Gastrocnemius medialis (tissue), 4 donors: ENCODE measurements at regions not wholly inside any gene's neighbourhood (a gene's known extent, or its start where the extent isn't known, plus 50 kb on each side); places are given as distances from the start of the nearest gene placed in this dataset.
A peak's percentile ranks its signal among the peaks of the same experiment; 100 is the strongest.
"Not testable (repeated sequence)": the region's sequence is repeated elsewhere in the genome, so short reads cannot be mapped to it uniquely, and the experiment has no call there.

ENCODE experiments used
- ATAC-seq, 2 donors: fragments of 150-250 bp; one replicate each; pipeline ENCODE4 v1.9.1; 2016
- DNase-seq, 2 donors: peaks; one replicate each; pipeline ENCODE4 v3.0.0-alpha.2; 2019
- H3K27ac ChIP-seq, 4 donors: fragments of 200-600 bp; sonication (generic); 1 replicate in 1 of 4; 2 replicates in 3 of 4; pipeline ENCODE4 v1.5.1; 2016 to 2018; ENCODE audit warnings: mild to moderate bottlenecking in 2 of 4, moderate library complexity in 1 of 4
- H3K27me3 ChIP-seq, 3 donors: fragments of 200-600 bp; sonication (generic) in 2 of 3; 1 replicate in 1 of 3; 2 replicates in 2 of 3; pipeline versions ENCODE4 v1.5.1 to v1.6.0; 2016 to 2019; ENCODE audit warnings: mild to moderate bottlenecking in 1 of 3, moderate library complexity in 1 of 3
- H3K36me3 ChIP-seq, 2 donors: fragments of 200-600 bp; sonication (generic) in 1 of 2; one replicate each; pipeline ENCODE4 v1.5.1; 2017 to 2018
- H3K4me1 ChIP-seq, 2 donors: fragments of 200-600 bp; sonication (generic) in 1 of 2; one replicate each; pipeline ENCODE4 v1.5.1; 2016 to 2017; ENCODE audit warnings: mild to moderate bottlenecking in 2 of 2
- H3K4me3 ChIP-seq, 4 donors: fragments of 200-600 bp; sonication (generic) in 3 of 4; 1 replicate in 1 of 4; 2 replicates in 3 of 4; pipeline ENCODE4 v1.5.1; 2016 to 2019; ENCODE audit warnings: mild to moderate bottlenecking in 2 of 4
- H3K9me3 ChIP-seq, 3 donors: fragments of 200-600 bp; sonication (generic) in 2 of 3; 1 replicate in 1 of 3; 2 replicates in 2 of 3; pipeline ENCODE4 v1.5.1; 2016 to 2019
- POLR2A ChIP-seq, 2 donors: fragments of 450-650 bp; IDR thresholded peaks; one replicate each; pipeline ENCODE4 v1.6.1; 2017; ENCODE audit warnings: antibody characterized with exemption in 2 of 2, mild to moderate bottlenecking in 2 of 2, moderate library complexity in 2 of 2
- in situ Hi-C, 4 donors: fragments of 200-750 bp; cut with MboI; loops; one replicate each; pipeline versions ENCODE4 v1.15.0 to v1.8.0; 2017; ENCODE audit warnings: low sequenced_read_pairs in 4 of 4
- intact Hi-C: fragments of 100-400 bp; cut with DNase I; formaldehyde crosslinking; loops from one replicate; pipeline ENCODE4 v1.15.1; 2023; ENCODE audit warnings: low total_unique reads
- TF ChIP-seq, protein P1 (sequence below), 5 experiments: fragments of 450-650 bp in 3 of 5; fragments of 200-600 bp in 2 of 5; sonication (generic) in 2 of 5; IDR thresholded peaks in 4 of 5; conservative IDR thresholded peaks in 1 of 5; 1 replicate in 4 of 5; 2 replicates in 1 of 5; pipeline ENCODE4 v1.5.1; 2016 to 2019; ENCODE audit warnings: antibody characterized with exemption in 5 of 5, mild to moderate bottlenecking in 3 of 5, moderate library complexity in 3 of 5

DNA sequence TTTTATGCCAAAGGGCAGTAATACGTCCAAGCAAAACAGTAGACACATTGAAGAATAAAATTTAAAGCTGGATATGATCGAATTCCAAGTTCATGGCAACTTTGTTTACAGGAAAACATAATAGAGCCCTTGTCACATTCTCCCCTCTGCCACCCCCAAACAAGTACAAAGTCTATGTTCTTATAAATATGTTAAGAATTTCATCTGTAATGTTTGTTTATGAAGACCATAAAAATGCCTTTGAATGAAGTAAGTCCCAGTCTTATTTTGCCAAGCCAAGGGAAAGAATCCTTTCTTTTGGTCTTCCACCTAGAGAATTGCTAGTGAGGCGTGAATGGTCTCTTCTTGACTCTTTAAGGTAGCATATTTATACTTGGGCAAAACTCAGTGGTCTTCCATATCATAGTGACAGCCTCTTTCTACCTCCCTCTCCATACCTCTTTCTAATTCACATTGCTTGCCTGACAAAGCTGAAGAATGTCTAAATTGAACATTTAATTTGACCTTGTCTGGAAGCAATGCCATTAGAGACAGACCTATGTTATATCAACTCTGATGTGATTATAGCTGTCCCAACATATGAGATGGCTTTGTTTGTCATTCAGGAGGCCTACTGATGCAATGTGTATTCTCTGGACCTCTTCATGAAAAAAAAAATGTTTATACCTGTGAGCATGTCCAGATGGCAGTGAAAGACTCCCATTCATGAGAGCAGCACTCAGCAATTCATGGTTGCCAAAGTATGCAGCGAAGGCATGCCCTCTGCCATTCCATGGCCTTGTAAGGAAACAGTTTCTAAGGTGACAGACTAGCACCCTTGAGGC is 70.6 kb upstream of the CCN2 start:
- in situ Hi-C loops: no loop called here
- DNase-seq: no peak
- Histone ChIP-seq H3K4me1 (no peaks in the 10 kb centered on the region), H3K36me3 (no peaks in the 10 kb centered on the region), H3K4me3 (no peak overlapping the region), H3K9me3 (no peaks in the 10 kb centered on the region), H3K27ac (no peak overlapping the region), H3K27me3 (no peaks in the 10 kb centered on the region)
- ATAC-seq: no peak
- intact Hi-C loops: no loop called here
- no peak for TF ChIP-seq POLR2A (IDR thresholded peaks at IDR 0.05)
- TF ChIP-seq, protein P1, sequence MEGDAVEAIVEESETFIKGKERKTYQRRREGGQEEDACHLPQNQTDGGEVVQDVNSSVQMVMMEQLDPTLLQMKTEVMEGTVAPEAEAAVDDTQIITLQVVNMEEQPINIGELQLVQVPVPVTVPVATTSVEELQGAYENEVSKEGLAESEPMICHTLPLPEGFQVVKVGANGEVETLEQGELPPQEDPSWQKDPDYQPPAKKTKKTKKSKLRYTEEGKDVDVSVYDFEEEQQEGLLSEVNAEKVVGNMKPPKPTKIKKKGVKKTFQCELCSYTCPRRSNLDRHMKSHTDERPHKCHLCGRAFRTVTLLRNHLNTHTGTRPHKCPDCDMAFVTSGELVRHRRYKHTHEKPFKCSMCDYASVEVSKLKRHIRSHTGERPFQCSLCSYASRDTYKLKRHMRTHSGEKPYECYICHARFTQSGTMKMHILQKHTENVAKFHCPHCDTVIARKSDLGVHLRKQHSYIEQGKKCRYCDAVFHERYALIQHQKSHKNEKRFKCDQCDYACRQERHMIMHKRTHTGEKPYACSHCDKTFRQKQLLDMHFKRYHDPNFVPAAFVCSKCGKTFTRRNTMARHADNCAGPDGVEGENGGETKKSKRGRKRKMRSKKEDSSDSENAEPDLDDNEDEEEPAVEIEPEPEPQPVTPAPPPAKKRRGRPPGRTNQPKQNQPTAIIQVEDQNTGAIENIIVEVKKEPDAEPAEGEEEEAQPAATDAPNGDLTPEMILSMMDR (IDR thresholded peaks at IDR 0.05 in 4 of 5, conservative IDR thresholded peaks at IDR 0.05 in 1 of 5): no peak

DNA sequence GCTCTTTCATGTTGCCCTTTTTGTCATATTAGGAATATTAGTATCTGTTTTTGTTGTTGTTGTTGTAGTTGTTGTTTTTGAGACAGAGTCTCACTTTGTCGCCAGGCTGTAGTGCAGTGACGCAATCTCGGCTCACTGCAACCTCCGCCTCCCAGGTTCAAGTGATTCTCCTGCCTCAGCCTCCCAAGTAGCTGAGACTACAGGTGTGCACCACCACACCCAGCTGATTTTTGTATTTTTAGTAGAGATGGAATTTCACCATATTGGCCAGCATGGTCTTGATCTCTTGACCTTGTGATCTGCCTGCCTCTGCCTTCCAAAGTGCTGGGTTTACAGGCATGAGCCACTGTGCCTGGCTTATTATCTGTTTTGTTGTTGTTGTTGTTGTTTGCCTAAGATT is 69.7 kb upstream of the CCN2 start:
- DNase-seq, H3K27me3 ChIP-seq, H3K36me3 ChIP-seq, intact Hi-C loops, H3K9me3 ChIP-seq, H3K4me1 ChIP-seq, in situ Hi-C loops, ATAC-seq, H3K4me3 ChIP-seq: not testable (repeated sequence)
- peak overlapping the region; percentile 23 to 60 (median 54) for H3K27ac ChIP-seq

- TF ChIP-seq, protein P1 (IDR thresholded peaks at IDR 0.05 in 4 of 5, conservative IDR thresholded peaks at IDR 0.05 in 1 of 5): no peak
- peak in 1 of 2 donors; percentile 26 for TF ChIP-seq POLR2A (IDR thresholded peaks at IDR 0.05)
- Histone ChIP-seq H3K4me1 (no peaks in the 10 kb centered on the region), H3K27me3 (no peaks in the 10 kb centered on the region), H3K9me3 (no peaks in the 10 kb centered on the region), H3K4me3 (no peak overlapping the region), H3K36me3 (no peaks in the 10 kb centered on the region), H3K27ac (peak overlapping the region; percentile 23 to 60 (median 54))
- DNase-seq: peak; percentile 5 to 25
- in situ Hi-C loops (no loop called here), intact Hi-C loops (no loop called here)
- peak; percentile 90 to 93 for ATAC-seq
These were observed 69.0 kb upstream of the CCN2 start for GRCh38 chr6:132020138-132020581.

- no peak for ATAC-seq
- no peaks in the 10 kb centered on the region for H3K36me3 ChIP-seq
- intact Hi-C loops (loop anchor here (5.0 kb wide), 1 partner anchor 113 kb away; no protein-coding TSS in a partner anchor), in situ Hi-C loops (no loop called here)
- H3K4me1 ChIP-seq: no peaks in the 10 kb centered on the region
- H3K9me3 ChIP-seq: no peaks in the 10 kb centered on the region
- no peak overlapping the region for H3K4me3 ChIP-seq
- no peaks in the 10 kb centered on the region for H3K27me3 ChIP-seq
- H3K27ac ChIP-seq: peak overlapping the region; percentile 23 to 60 (median 54)
- no peak for DNase-seq
- no peak for TF ChIP-seq POLR2A (IDR thresholded peaks at IDR 0.05)
- TF ChIP-seq, protein P1 (IDR thresholded peaks at IDR 0.05 in 4 of 5, conservative IDR thresholded peaks at IDR 0.05 in 1 of 5): no peak
These were observed 68.4 kb upstream of the CCN2 start for GRCh38 chr6:132019586-132019985.

GRCh38 chr6:132017942-132018341 is 66.8 kb upstream of the CCN2 start:
- H3K4me3 ChIP-seq: no peak overlapping the region
- no peak for DNase-seq
- in situ Hi-C loops (no loop called here), intact Hi-C loops (loop anchor here (5.0 kb wide), 1 partner anchor 114 kb away; no protein-coding TSS in a partner anchor)
- no peak for ATAC-seq
- no peaks in the 10 kb centered on the region for H3K36me3 ChIP-seq
- H3K27me3 ChIP-seq: no peaks in the 10 kb centered on the region
- H3K4me1 ChIP-seq: no peaks in the 10 kb centered on the region
- no peaks in the 10 kb centered on the region for H3K9me3 ChIP-seq
- H3K27ac ChIP-seq: no peak overlapping the region
- no peak for TF ChIP-seq POLR2A (IDR thresholded peaks at IDR 0.05)
- TF ChIP-seq, protein P1 (IDR thresholded peaks at IDR 0.05 in 4 of 5, conservative IDR thresholded peaks at IDR 0.05 in 1 of 5): no peak
